ENCODE measurements at regions not wholly inside any gene's neighbourhood (a gene's known extent, or its start where the extent isn't known, plus 50 kb on each side); places are given as distances from the start of the nearest gene placed in this dataset.

- TF ChIP-seq, protein P1, sequence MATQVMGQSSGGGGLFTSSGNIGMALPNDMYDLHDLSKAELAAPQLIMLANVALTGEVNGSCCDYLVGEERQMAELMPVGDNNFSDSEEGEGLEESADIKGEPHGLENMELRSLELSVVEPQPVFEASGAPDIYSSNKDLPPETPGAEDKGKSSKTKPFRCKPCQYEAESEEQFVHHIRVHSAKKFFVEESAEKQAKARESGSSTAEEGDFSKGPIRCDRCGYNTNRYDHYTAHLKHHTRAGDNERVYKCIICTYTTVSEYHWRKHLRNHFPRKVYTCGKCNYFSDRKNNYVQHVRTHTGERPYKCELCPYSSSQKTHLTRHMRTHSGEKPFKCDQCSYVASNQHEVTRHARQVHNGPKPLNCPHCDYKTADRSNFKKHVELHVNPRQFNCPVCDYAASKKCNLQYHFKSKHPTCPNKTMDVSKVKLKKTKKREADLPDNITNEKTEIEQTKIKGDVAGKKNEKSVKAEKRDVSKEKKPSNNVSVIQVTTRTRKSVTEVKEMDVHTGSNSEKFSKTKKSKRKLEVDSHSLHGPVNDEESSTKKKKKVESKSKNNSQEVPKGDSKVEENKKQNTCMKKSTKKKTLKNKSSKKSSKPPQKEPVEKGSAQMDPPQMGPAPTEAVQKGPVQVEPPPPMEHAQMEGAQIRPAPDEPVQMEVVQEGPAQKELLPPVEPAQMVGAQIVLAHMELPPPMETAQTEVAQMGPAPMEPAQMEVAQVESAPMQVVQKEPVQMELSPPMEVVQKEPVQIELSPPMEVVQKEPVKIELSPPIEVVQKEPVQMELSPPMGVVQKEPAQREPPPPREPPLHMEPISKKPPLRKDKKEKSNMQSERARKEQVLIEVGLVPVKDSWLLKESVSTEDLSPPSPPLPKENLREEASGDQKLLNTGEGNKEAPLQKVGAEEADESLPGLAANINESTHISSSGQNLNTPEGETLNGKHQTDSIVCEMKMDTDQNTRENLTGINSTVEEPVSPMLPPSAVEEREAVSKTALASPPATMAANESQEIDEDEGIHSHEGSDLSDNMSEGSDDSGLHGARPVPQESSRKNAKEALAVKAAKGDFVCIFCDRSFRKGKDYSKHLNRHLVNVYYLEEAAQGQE (IDR thresholded peaks at IDR 0.05; ENCODE audit: insufficient read depth in 1 of 2, low read depth in 2 of 2, low read length in 2 of 2) = no peak
- no peak for TF ChIP-seq POLR2AphosphoS5 (IDR thresholded peaks at IDR 0.05; ENCODE audit: low read depth, low read length)
- no peak for TF ChIP-seq SIN3A (IDR thresholded peaks at IDR 0.05; ENCODE audit: borderline replicate concordance, insufficient read depth, low read length)
- no peak for TF ChIP-seq FOXP2 (optimal IDR thresholded peaks at IDR 0.05; ENCODE audit: borderline replicate concordance, extremely low read depth, extremely low read length, insufficient read depth)
Observed at GRCh38 chr15:35771746-35772442, 225.9 kb upstream of the DPH6 start.
